ENCODE measurements at regions not wholly inside any gene's neighbourhood (a gene's known extent, or its start where the extent isn't known, plus 50 kb on each side); places are given as distances from the start of the nearest gene placed in this dataset.
"Not testable (repeated sequence)": the region's sequence is repeated elsewhere in the genome, so short reads cannot be mapped to it uniquely, and the experiment has no call there.

DNA sequence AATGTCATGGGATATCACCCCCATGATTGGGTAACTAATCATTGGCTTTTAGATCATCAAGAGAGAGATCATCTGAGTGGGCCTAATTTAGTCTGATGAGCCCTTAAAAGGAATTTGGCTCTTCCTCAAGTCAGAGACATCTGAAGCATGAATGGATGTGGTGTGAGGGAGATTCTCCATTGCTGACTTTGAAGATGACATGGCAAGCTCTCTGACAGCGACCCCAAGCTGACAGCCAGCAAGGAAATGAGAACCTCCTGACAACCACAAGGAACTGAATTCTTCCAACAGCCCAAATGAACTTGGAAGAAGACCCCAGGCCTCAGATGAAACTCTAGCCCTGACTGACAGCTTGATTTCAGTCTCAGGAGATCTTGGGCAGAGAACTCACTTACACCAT, 108.4 kb upstream of the SPATA12 start:
- DNase-seq, result no peak
- Histone ChIP-seq H3K4me3 (ENCODE audit: low read length) (no peak overlapping the region), H3K27me3 (replicated peaks; ENCODE audit: insufficient read depth, low read length) (no peaks in the 10 kb centered on the region), H3K9ac (ENCODE audit: low read length) (no peak overlapping the region), H3K79me2 (ENCODE audit: low read length) (no peaks in the 10 kb centered on the region), H3K4me2 (ENCODE audit: low read depth, low read length) (no peak overlapping the region), H2AFZ (ENCODE audit: low read length) (no peak overlapping the region), H3K4me1 (ENCODE audit: low read length) (no peaks in the 10 kb centered on the region), H3F3A (ENCODE audit: insufficient read depth, low read length) (no peaks in the 10 kb centered on the region), H4K20me1 (ENCODE audit: insufficient read depth, low read length) (no peaks in the 10 kb centered on the region), H3K27ac (ENCODE audit: low read length) (no peak overlapping the region), H3K36me3 (replicated peaks; ENCODE audit: insufficient read depth, low read length) (no peaks in the 10 kb centered on the region), H3K9me2 (replicated peaks; ENCODE audit: insufficient read depth, low read length) (no peaks in the 10 kb centered on the region), H3K9me3 (replicated peaks; ENCODE audit: insufficient read depth, low read length) (no peaks in the 10 kb centered on the region)
- TF ChIP-seq, protein P1, sequence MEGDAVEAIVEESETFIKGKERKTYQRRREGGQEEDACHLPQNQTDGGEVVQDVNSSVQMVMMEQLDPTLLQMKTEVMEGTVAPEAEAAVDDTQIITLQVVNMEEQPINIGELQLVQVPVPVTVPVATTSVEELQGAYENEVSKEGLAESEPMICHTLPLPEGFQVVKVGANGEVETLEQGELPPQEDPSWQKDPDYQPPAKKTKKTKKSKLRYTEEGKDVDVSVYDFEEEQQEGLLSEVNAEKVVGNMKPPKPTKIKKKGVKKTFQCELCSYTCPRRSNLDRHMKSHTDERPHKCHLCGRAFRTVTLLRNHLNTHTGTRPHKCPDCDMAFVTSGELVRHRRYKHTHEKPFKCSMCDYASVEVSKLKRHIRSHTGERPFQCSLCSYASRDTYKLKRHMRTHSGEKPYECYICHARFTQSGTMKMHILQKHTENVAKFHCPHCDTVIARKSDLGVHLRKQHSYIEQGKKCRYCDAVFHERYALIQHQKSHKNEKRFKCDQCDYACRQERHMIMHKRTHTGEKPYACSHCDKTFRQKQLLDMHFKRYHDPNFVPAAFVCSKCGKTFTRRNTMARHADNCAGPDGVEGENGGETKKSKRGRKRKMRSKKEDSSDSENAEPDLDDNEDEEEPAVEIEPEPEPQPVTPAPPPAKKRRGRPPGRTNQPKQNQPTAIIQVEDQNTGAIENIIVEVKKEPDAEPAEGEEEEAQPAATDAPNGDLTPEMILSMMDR (IDR thresholded peaks at IDR 0.05; ENCODE audit: low read length), result no peak
- TF ChIP-seq EZH2 (optimal IDR thresholded peaks at IDR 0.05; ENCODE audit: low read depth, low read length) (no peak), EZH2phosphoT487 (IDR thresholded peaks at IDR 0.05; ENCODE audit: low read length) (no peak)

DNA sequence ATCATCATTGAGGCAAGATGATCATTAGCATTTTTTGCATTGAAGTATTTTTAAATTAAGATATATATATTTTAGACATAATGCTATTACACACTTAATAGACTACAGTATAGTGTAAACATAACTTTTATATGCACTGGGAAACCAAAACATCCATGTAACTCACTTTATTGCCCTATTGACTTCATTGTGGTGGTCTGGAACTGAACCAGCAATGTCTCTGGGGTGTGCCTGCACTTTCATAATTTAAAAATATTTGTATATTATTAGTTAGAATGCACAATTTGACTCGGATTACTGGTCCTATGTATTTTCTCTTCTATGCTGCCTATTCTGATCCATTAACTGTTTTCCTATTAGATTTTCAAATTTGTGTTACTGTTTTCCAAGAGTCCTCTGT, 109.1 kb upstream of the SPATA12 start:
- Histone ChIP-seq H3K9ac (ENCODE audit: low read length) (no peak overlapping the region), H3F3A (ENCODE audit: insufficient read depth, low read length) (no peaks in the 10 kb centered on the region), H3K4me3 (ENCODE audit: low read length) (no peak overlapping the region), H3K27ac (ENCODE audit: low read length) (no peak overlapping the region), H3K36me3 (replicated peaks; ENCODE audit: insufficient read depth, low read length) (no peaks in the 10 kb centered on the region), H3K4me2 (ENCODE audit: low read depth, low read length) (no peak overlapping the region), H3K9me2 (replicated peaks; ENCODE audit: insufficient read depth, low read length) (no peaks in the 10 kb centered on the region), H2AFZ (ENCODE audit: low read length) (no peak overlapping the region), H3K4me1 (ENCODE audit: low read length) (no peaks in the 10 kb centered on the region), H4K20me1 (ENCODE audit: insufficient read depth, low read length) (no peaks in the 10 kb centered on the region), H3K79me2 (ENCODE audit: low read length) (no peaks in the 10 kb centered on the region), H3K27me3 (replicated peaks; ENCODE audit: insufficient read depth, low read length) (no peaks in the 10 kb centered on the region), H3K9me3 (replicated peaks; ENCODE audit: insufficient read depth, low read length) (no peaks in the 10 kb centered on the region)
- TF ChIP-seq EZH2phosphoT487 (IDR thresholded peaks at IDR 0.05; ENCODE audit: low read length), result no peak
- TF ChIP-seq EZH2 (optimal IDR thresholded peaks at IDR 0.05; ENCODE audit: low read depth, low read length), result no peak
- TF ChIP-seq, protein P1 (IDR thresholded peaks at IDR 0.05; ENCODE audit: low read length), result no peak
- DNase-seq, result no peak

DNA sequence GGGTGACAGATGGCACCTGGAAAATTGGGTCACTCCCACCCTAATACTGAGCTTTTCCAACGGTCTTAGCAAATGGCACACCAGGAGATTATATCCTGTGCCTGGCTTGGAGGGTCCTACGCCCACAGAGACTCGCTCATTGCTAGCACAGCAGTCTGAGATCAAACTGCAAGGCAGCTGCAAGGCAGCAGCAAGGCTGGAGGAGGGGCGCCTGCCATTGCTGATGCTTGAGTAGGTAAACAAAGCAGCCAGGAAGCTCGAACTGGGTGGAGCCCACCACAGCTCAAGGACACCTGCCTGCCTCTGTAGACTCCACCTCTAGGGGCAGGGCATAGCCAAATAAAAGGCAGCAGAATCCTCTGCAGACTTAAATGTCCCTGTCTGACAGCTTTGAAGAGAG, 115.1 kb upstream of the SPATA12 start:
- not testable (repeated sequence) for H3K27me3 ChIP-seq (replicated peaks; ENCODE audit: insufficient read depth, low read length); DNase-seq; H3K27ac ChIP-seq (ENCODE audit: low read length); H3K9me3 ChIP-seq (replicated peaks; ENCODE audit: insufficient read depth, low read length); H3K9me2 ChIP-seq (replicated peaks; ENCODE audit: insufficient read depth, low read length); H3K4me3 ChIP-seq (ENCODE audit: low read length); H4K20me1 ChIP-seq (ENCODE audit: insufficient read depth, low read length); H2AFZ ChIP-seq (ENCODE audit: low read length); H3F3A ChIP-seq (ENCODE audit: insufficient read depth, low read length); H3K4me2 ChIP-seq (ENCODE audit: low read depth, low read length); H3K79me2 ChIP-seq (ENCODE audit: low read length); H3K9ac ChIP-seq (ENCODE audit: low read length); H3K4me1 ChIP-seq (ENCODE audit: low read length); H3K36me3 ChIP-seq (replicated peaks; ENCODE audit: insufficient read depth, low read length)

DNA sequence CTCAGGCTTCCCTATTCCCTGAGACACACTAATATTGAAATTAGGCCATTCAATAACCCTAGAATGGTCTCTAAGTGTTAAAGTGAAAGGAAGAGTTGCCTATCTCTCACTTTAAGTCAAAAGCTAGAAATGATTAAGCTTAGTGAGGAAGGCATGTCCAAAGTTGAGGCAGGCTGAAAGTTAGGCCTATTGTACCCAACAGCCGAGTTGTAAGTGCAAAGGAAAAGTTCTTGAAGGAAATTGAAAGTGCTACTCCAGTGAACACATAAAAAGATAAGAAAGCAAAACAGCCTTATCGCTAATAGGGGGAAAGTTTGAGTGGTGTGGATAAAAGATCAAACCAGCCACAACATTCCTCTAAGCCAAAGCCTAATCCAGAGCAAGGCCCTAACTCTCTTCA, 117.9 kb upstream of the SPATA12 start:
- H3K9me3 ChIP-seq (replicated peaks; ENCODE audit: insufficient read depth, low read length), result no peaks in the 10 kb centered on the region
- TF ChIP-seq EZH2 (optimal IDR thresholded peaks at IDR 0.05; ENCODE audit: low read depth, low read length) (no peak), EZH2phosphoT487 (IDR thresholded peaks at IDR 0.05; ENCODE audit: low read length) (no peak)
- TF ChIP-seq, protein P1 (IDR thresholded peaks at IDR 0.05; ENCODE audit: low read length), result no peak
- H3K4me1 ChIP-seq (ENCODE audit: low read length), result no peaks in the 10 kb centered on the region

More for the DNA sequence above, 117.9 kb upstream of the SPATA12 start:
- Histone ChIP-seq H3K9me2 (replicated peaks; ENCODE audit: insufficient read depth, low read length) (no peaks in the 10 kb centered on the region), H4K20me1 (ENCODE audit: insufficient read depth, low read length) (no peaks in the 10 kb centered on the region), H3K79me2 (ENCODE audit: low read length) (no peaks in the 10 kb centered on the region), H3K36me3 (replicated peaks; ENCODE audit: insufficient read depth, low read length) (no peaks in the 10 kb centered on the region), H2AFZ (ENCODE audit: low read length) (no peak overlapping the region), H3K9ac (ENCODE audit: low read length) (no peak overlapping the region), H3K27me3 (replicated peaks; ENCODE audit: insufficient read depth, low read length) (no peaks in the 10 kb centered on the region), H3K4me2 (ENCODE audit: low read depth, low read length) (no peak overlapping the region), H3K27ac (ENCODE audit: low read length) (no peak overlapping the region), H3K4me3 (ENCODE audit: low read length) (no peak overlapping the region), H3F3A (ENCODE audit: insufficient read depth, low read length) (no peaks in the 10 kb centered on the region)
- no peak for DNase-seq

Data from MM.1S (cell line).